Fibroblast of lung (primary cell): ENCODE measurements at regions not wholly inside any gene's neighbourhood (a gene's known extent, or its start where the extent isn't known, plus 50 kb on each side); places are given as distances from the start of the nearest gene placed in this dataset.

Experiments
- DNase-seq, 2 donors: peaks; one replicate each; pipeline versions ENCODE4 v3.0.0 to v3.0.0-alpha.2; 2010; ENCODE audit warnings: low read depth in 2 of 2
- H2AFZ ChIP-seq: 2 replicates; pipeline ENCODE4 v1.5.1; 2012; ENCODE audit warnings: low read length, control low read depth, inconsistent platforms
- H3K27ac ChIP-seq: 2 replicates; pipeline ENCODE4 v1.5.1; 2011; ENCODE audit warnings: low read length, control low read depth; ENCODE audit not compliant: insufficient read depth
- H3K27me3 ChIP-seq: 2 replicates; pipeline ENCODE4 v1.5.1; 2011; ENCODE audit warnings: mild to moderate bottlenecking, low read length; ENCODE audit not compliant: control insufficient read depth, insufficient read depth
- H3K36me3 ChIP-seq: 2 replicates; pipeline ENCODE4 v1.5.1; 2011; ENCODE audit warnings: low read length; ENCODE audit not compliant: control insufficient read depth, insufficient read depth
- H3K4me1 ChIP-seq: 2 replicates; pipeline ENCODE4 v1.5.1; 2011; ENCODE audit warnings: low read length; ENCODE audit not compliant: control insufficient read depth, insufficient read depth; ENCODE audit errors: extremely low read depth
- H3K4me2 ChIP-seq: 2 replicates; pipeline ENCODE4 v1.5.1; 2011; ENCODE audit warnings: low read length, control low read depth; ENCODE audit not compliant: insufficient read depth; ENCODE audit errors: extremely low read depth
- H3K4me3 ChIP-seq, 4 experiments: fragments of 200-600 bp in 1 of 4; sonication (generic) in 1 of 4; replicated peaks in 1 of 4; 2 replicates each; pipeline ENCODE4 v1.5.1; 2011 to 2016; ENCODE audit warnings: low read length in 4 of 4, low read depth in 3 of 4, mild to moderate bottlenecking in 3 of 4, control low read depth in 2 of 4, inconsistent platforms in 1 of 4, mixed read lengths in 1 of 4; ENCODE audit not compliant: insufficient read depth in 1 of 4; ENCODE audit errors: control extremely low read depth in 1 of 4
- H3K79me2 ChIP-seq: 2 replicates; pipeline ENCODE4 v1.5.1; 2012; ENCODE audit warnings: mild to moderate bottlenecking, low read length, inconsistent platforms; ENCODE audit not compliant: control insufficient read depth, insufficient read depth
- H3K9ac ChIP-seq: 2 replicates; pipeline ENCODE4 v1.5.1; 2011; ENCODE audit warnings: mild to moderate bottlenecking, low read length, control low read depth; ENCODE audit not compliant: insufficient read depth
- H3K9me3 ChIP-seq: 2 replicates; pipeline ENCODE4 v1.5.1; 2012; ENCODE audit warnings: low read depth, low read length; ENCODE audit not compliant: control insufficient read depth, insufficient read depth
- H4K20me1 ChIP-seq: 2 replicates; pipeline ENCODE4 v1.5.1; 2011; ENCODE audit warnings: low read length; ENCODE audit not compliant: control insufficient read depth, insufficient read depth; ENCODE audit errors: extremely low read depth
- EZH2 ChIP-seq: IDR thresholded peaks from 2 replicates; pipeline ENCODE4 v1.5.1; 2012; ENCODE audit warnings: low read length, control low read depth, mild to moderate bottlenecking; ENCODE audit errors: missing control alignments
- TF ChIP-seq, protein P1 (sequence below), 2 donors: IDR thresholded peaks in 1 of 2; conservative IDR thresholded peaks in 1 of 2; 1 replicate in 1 of 2; 2 replicates in 1 of 2; pipeline ENCODE4 v1.5.1; 2011 to 2012; ENCODE audit warnings: low read length in 2 of 2, control low read depth in 1 of 2, inconsistent platforms in 1 of 2, low read depth in 1 of 2, mild to moderate bottlenecking in 1 of 2

DNA sequence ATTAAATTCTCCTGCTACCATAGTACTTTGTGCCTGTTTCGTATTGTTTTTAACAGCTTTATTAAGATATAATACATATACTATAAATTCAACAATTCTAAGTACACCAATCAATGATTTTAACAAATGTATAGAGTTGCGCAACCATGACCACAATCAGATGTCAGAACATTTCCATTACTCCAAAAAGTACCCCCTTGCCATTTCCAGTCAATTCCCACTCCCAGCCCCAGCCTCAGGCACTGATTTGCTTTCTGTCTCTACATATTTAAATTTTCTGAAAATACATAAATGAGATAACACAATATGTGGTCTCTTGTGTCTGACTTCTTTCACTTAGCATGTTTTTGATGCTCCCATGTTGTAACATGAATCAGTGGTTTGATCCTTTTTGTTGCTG lies 193.9 kb downstream of the FIGN start:
- Histone ChIP-seq H3K27me3 (no peaks in the 10 kb centered on the region), H3K9me3 (no peaks in the 10 kb centered on the region), H3K9ac (no peak overlapping the region), H3K4me3 (no peak overlapping the region), H3K36me3 (no peaks in the 10 kb centered on the region), H2AFZ (no peak overlapping the region), H3K4me2 (no peak overlapping the region), H3K79me2 (no peaks in the 10 kb centered on the region), H3K27ac (no peak overlapping the region), H3K4me1 (no peaks in the 10 kb centered on the region), H4K20me1 (no peaks in the 10 kb centered on the region)
- no peak for DNase-seq
- TF ChIP-seq, protein P1, sequence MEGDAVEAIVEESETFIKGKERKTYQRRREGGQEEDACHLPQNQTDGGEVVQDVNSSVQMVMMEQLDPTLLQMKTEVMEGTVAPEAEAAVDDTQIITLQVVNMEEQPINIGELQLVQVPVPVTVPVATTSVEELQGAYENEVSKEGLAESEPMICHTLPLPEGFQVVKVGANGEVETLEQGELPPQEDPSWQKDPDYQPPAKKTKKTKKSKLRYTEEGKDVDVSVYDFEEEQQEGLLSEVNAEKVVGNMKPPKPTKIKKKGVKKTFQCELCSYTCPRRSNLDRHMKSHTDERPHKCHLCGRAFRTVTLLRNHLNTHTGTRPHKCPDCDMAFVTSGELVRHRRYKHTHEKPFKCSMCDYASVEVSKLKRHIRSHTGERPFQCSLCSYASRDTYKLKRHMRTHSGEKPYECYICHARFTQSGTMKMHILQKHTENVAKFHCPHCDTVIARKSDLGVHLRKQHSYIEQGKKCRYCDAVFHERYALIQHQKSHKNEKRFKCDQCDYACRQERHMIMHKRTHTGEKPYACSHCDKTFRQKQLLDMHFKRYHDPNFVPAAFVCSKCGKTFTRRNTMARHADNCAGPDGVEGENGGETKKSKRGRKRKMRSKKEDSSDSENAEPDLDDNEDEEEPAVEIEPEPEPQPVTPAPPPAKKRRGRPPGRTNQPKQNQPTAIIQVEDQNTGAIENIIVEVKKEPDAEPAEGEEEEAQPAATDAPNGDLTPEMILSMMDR (conservative IDR thresholded peaks at IDR 0.05 in 1 of 2, IDR thresholded peaks at IDR 0.05 in 1 of 2; ENCODE audit: low read depth in 1 of 2, low read length in 2 of 2): no peak
- TF ChIP-seq EZH2: no peak

DNA sequence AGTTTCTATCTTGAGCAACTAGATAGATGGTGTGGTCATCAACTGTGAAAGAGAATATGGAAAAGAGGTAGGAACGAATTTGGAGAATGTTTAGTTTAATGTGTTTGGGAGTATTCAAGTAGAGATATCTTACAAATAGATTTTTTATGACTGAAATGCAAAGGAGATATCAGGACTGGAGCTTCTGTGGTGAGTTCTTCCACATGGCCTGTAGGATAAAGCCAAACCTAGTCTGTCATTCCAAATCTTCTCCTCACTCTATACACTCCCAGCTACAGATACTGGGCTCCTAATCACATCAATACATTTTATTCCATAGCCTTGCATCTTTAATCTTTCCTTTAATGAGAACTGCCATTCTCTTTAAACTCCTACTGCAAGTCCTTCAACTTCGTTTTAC lies 194.3 kb downstream of the FIGN start:
- no peak for TF ChIP-seq EZH2
- TF ChIP-seq, protein P1 (conservative IDR thresholded peaks at IDR 0.05 in 1 of 2, IDR thresholded peaks at IDR 0.05 in 1 of 2; ENCODE audit: low read depth in 1 of 2, low read length in 2 of 2): no peak

DNA sequence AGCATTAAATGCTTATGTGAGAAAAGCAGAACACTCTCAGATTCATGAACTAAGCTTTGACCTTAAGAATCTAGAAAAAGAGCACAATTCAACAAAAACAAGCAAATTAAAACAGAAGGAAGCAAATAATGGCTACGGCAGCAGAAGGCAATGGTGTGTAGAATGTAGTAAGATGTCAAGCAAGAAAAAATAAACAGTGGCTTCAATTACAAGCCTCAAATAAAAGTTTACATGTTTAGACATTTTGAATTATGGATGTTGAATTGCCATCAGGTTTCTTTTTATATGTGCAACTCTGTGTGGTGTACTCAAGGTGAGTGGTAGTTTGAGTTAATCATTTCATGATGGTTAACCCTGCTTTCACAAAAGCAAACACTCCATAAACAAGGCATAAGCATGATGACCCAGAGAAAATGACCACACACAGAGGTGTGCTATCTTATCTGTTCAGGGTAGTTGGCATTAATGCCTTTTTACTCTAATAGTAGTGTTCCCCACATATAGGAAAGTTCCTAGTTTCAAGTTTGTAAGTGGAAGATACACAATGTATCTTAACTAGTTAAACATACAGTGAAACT lies 207.1 kb downstream of the FIGN start:
- no peak overlapping the region for H3K4me2 ChIP-seq
- no peak overlapping the region for H3K9ac ChIP-seq
- H3K4me3 ChIP-seq: no peak overlapping the region
- TF ChIP-seq, protein P1 (conservative IDR thresholded peaks at IDR 0.05 in 1 of 2, IDR thresholded peaks at IDR 0.05 in 1 of 2; ENCODE audit: low read depth in 1 of 2, low read length in 2 of 2): no peak
- TF ChIP-seq EZH2: no peak
- no peaks in the 10 kb centered on the region for H3K4me1 ChIP-seq
- no peak overlapping the region for H2AFZ ChIP-seq
- H3K27me3 ChIP-seq: no peaks in the 10 kb centered on the region
- no peak overlapping the region for H3K27ac ChIP-seq
- H3K36me3 ChIP-seq: no peaks in the 10 kb centered on the region
- H3K79me2 ChIP-seq: no peaks in the 10 kb centered on the region
- DNase-seq: no peak
- H3K9me3 ChIP-seq: no peaks in the 10 kb centered on the region
- H4K20me1 ChIP-seq: no peaks in the 10 kb centered on the region

More for the DNA sequence above, 194.3 kb downstream of the FIGN start:
- Histone ChIP-seq H3K9ac (no peak overlapping the region), H3K9me3 (no peaks in the 10 kb centered on the region), H2AFZ (no peak overlapping the region), H3K4me2 (no peak overlapping the region), H3K4me3 (no peak overlapping the region), H3K79me2 (no peaks in the 10 kb centered on the region), H3K4me1 (no peaks in the 10 kb centered on the region), H4K20me1 (no peaks in the 10 kb centered on the region), H3K36me3 (no peaks in the 10 kb centered on the region), H3K27me3 (no peaks in the 10 kb centered on the region), H3K27ac (no peak overlapping the region)
- no peak for DNase-seq
